DMS79 (cell line): ENCODE measurements at regions not wholly inside any gene's neighbourhood (a gene's known extent, or its start where the extent isn't known, plus 50 kb on each side); places are given as distances from the start of the nearest gene placed in this dataset.

Source experiments
- DNase-seq: peaks from one replicate; lab custom pipeline; 2025; lab: John Stamatoyannopoulos, UW

DNA sequence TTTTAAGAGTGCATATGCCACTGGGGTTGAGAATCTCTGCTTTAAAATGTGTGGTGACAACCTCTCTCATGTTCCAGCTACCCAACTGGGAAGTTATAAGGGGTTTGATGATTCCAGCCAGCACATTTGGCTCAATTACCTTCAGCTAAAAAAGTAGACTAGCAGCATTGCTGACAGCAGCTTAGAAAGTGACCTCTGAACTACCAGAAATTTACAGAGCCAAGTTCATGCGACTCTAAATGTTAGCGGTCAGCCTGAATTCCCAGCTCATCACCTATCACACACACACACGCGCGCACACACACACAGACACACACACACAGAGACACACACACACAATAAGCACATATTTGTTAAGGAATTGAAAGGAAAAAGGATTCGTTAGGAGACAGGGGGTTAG, 377.5 kb downstream of the TMEM167A start:
- DNase-seq: no peak

DNA sequence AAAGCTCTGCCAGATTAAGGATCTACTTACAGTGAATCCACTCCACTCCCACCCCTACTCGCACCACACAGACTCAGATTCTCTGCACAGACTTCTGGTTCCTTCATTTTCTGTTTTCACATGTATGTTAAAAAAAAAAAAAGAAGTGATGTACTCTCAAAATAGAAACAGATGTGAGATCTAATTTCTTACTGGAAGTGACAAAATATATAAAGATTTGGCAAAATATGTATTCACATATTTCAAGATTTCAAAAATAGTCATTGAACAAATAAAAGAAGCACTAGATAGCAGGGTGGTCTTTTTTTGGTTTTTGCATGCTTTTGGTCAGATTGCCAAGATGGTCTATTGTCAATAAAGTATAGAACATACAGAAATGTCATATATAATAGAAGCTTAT, 379.2 kb downstream of the TMEM167A start:
- DNase-seq: no peak

GRCh38 chr5:82694711-82695285, 382.4 kb downstream of the TMEM167A start:
- no peak for DNase-seq

- DNase-seq: no peak
These were observed 384.4 kb downstream of the TMEM167A start for GRCh38 chr5:82692826-82693225.

- DNase-seq: no peak
These were observed 392.5 kb downstream of the TMEM167A start for GRCh38 chr5:82684659-82685058.

DNA sequence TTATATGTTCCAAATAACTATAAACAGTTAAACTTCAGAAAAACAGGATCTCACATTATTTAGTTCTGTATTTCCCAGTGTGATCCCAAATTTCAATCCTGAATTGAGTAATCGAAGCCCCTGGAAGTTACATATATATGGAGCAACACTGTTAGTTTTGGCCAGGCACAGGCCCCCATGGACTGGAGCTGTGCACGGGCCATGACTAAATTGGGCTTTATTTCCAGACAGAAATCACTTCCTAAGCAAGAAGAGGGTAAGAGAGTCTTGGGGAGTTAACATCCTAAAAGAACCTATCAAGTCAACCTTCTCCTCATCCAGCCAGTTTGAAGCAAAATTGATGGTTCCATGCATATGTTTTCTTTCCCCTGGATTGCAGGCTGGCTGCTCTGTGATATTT, 393.0 kb downstream of the TMEM167A start:
- DNase-seq: no peak

DNA sequence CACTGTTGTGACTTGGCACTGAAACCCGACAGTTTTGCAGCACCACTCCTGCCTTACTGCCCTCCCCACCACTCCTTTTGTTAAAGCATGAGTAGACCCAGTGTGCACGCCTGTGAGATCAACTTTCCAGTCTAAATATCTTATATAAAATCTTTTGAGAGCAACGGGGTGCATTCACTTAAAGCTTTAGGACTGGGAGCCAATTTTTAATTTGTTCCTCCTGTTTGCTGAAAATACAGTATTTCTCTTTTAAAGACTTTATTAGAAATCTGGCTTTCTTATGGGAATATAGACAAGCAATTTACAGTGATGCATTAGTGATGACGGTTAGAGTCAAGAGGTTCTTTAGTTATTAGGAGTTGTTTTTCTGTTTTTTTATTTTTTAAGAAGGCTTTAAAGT, 397.5 kb downstream of the TMEM167A start:
- DNase-seq: no peak

DNA sequence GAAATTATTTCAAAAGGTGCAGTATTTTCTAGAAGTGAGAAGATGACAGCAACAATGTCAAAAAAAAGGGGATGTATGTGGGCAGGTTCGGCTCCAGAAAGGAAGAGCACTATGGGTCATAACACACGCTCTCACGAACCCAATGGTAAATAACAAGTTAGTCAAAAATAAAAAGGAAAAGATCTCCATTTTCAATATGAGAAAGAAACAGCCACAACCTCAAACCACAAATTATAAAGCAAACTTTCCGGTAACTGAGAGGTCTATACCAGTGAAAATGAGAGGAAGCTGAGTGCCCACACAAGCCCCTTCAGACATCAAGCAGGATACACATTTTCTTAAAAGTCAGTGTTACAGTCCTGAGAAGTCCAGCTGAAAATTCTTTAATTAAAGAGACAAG, 398.5 kb upstream of the RPS23 start:
- DNase-seq: no peak

GRCh38 chr5:82674671-82675070, 396.5 kb upstream of the RPS23 start:
- DNase-seq: no peak

GRCh38 chr5:82673057-82673809, 395.1 kb upstream of the RPS23 start:
- no peak for DNase-seq

DNA sequence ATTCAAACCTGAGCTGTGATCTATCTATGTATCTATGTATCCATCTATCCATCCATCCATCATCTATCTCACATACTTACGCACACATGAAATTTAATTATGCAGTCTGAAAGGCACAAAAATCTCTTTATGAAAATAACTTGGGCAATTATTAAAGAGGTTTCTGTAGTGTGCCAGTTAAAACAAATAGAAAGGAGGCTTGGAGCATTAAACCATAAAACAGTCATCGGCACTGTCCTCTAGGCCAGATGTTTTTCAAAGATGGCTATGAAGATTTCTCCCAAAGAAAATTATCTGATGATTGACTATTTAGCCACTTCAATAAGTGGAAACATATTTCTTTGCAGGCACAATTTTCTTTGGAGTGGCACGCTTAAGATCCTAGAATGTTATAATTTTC, 392.5 kb upstream of the RPS23 start:
- no peak for DNase-seq

- no peak for DNase-seq
These were observed 391.6 kb upstream of the RPS23 start for GRCh38 chr5:82669720-82670119.

DNA sequence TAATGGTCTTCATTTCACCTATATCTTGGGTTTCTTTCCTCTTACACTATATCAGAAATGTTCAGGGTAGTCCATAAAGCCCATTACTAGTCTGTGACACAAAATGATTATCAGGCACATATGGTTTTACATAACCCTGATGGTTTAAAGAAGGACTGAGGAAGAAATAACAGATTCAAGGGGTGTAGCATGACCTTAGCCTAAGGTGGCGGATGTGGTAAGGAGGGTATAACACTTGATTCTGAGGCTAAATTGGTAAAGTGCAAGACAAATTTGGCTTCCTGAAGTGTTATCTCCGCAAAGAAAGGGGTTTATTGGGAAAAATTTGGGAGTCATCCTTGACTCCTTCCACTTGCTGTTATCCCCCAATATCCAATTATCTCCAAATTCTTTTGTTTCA, 388.2 kb upstream of the RPS23 start:
- DNase-seq: no peak

GRCh38 chr5:82664732-82665131, 386.6 kb upstream of the RPS23 start:
- no peak for DNase-seq

DNA sequence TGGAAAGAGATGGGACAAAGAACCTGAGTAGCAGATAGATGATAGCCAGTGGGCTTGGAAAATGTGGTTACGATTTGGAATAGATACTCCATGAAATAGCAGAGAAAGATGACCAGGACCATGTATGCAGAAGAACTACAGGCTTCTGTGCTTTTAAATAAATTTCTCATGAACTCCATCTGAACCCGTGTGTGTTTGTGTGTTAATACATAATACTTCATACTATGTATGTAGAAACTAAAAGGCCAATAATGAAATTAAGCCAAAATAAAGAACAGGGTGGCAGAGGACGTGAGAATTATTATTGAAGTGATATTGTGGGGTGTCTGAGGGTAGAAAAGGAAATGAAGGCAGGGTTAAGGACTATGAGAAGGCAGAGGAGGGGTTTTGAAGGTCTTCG, 385.1 kb upstream of the RPS23 start:
- DNase-seq: no peak

DNA sequence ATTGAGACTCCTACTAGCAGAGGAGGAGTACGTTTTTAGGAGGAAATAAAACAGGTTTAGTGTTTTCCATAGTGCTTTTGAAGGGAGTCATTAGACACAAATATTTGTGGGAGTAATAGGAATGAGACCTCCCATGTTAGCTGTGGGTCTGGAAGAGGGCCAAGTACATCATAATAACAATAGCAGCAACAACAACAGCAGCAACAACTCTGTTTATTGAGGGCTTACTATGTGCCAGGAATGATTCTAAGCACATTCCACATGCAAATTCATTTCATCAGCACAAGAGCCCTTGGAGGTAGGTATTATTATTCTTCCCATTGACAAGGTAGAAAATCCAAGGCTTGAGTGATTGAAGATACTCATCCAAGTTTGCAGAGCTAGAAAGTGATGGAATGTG, 384.2 kb upstream of the RPS23 start:
- DNase-seq: no peak

DNA sequence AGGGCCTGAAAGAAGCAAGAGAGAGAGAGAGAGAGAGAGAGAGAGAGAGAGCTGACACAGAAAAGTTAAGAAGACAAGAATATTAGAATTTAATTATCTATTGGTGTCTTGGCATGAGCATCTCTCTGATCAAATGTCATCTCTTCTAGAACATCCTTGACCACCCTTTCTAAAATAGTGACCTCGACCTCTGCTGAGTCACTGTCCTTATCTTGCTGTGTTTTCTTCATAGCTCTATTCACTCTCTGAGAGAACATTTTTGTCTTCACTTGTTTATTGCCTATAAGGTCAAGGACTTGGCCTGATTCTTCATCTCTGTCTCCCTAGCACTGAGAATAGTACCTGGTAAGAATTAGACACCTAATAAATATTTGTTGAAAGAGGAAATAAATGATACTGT, 383.8 kb upstream of the RPS23 start:
- no peak for DNase-seq

DNA sequence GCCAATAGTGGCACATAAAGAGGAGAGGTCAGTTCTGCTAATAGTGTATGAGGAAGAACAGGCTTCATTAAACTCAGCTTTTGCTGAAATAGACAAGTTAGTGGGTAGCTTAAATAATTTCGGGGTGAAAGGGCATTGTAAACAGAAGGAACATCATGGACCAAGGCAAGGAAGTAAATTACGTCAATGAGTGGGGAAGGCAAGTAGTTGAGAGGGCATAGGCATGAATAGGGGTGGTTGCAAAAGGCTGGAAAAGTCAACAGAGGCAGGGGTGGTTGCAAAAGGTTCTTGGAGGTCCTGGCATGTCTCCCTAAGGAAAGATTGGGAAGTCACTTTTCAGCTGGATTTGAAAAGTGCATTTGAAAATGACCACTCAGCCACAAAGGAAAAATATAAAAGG, 383.3 kb upstream of the RPS23 start:
- no peak for DNase-seq

DNA sequence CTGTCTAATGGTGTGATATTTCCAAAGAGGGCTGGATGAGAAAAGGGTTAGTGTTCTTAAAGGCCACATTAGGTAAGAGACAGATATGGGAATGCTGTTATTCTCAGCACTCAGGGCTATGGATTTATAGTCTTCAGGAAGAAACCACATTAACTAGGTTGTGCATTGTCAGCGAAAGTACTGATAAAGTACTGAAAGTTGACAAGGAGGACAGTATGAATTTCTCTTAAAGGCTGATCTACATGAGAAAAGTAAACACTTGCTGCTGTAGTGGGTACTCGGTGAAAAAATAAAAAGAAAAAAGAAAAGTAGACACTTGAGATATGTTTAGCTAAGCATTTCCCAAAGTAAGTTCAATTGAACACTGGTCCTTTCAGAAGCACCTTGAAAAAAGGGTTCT, 381.0 kb upstream of the RPS23 start:
- DNase-seq: no peak

DNA sequence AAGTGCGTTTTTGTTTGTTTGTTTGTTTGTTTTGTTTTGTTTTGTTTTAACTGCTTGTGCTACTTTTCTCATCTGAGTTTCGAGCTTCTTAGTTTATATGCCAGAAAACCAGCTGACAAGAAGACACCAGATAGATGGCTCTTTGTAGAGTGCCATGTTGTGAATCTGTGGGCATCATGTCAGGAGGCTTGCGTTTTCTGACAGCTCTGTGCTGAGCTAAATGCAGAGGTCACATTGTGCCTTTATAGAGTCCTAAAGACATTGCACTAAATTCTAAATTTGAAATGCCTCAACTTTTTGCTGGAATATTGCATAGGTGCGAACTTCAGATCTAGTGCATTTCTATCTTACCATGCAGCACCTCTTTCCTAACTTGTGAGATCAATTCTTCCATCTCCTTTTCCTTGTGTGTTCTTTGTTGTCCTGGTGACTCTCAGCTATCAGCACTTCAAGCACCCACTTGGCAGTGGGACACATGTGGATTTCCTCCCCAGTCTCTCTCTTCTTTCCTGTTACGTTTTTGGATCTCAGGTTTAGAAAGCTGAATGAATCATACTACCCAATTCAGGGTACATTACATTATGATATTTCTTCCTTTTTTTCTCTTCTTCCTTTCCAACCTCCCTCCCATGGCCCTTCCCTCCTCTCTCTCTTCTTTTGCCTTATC, 379.0 kb upstream of the RPS23 start:
- DNase-seq: no peak

DNA sequence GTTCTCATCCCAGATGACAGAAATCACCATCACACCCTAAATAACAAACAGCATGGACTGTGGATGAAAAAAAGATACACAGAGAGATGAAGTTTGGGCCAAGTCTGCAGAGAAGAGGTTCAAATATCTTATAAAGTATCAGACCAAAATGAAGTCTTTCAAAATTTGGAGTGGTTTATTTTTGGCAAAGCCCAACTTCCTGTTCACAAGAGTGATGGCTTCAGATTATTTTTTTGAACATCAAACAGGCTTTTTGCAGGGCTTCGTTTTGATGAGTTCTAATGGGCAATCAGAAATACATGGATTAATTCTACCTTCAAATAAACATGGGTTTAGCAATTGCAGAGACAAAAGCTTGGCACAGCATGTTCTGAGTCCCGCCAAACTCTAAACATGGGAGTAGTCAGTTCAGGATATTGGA, 378.2 kb upstream of the RPS23 start:
- DNase-seq: no peak

- no peak for DNase-seq
These were observed 376.9 kb upstream of the RPS23 start for GRCh38 chr5:82655078-82655477.

DNA sequence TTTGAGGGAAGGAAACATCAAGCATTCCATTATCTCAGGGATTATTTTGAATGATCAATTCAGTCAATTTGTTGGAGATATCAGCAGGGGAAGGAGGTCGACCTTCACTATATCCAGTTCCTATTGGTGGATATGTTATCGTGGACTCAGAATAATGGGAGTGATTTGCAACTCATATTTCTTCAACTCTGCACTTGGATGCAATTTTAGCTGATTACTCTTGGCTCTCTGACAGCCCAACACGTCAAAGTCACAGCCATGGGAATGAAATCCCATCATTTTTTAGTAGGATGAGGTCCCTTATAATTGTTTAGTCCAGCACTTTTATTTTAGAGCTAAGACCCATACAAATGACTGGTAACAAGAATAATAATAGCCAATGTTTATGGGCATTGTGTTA, 371.8 kb upstream of the RPS23 start:
- no peak for DNase-seq

DNA sequence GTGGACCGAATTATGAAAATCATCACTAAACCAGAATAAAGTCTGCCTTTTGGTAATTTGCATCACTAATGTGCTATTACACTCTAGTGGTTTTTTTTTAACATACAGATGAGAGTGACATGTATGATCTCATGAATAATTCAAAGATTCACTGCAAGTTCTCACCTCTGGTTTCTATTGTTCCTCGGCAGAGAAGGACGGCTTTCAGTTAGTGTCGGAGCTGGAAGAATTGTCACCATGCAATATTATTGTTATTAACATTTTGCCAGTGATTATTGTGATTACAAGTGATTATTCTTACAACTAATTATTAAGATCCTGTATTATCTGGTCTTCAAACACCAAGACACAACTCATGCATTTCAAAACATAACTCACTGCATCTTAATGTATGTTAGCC, 366.6 kb upstream of the RPS23 start:
- no peak for DNase-seq
